GM12891 (cell line): ENCODE measurements at regions not wholly inside any gene's neighbourhood (a gene's known extent, or its start where the extent isn't known, plus 50 kb on each side); places are given as distances from the start of the nearest gene placed in this dataset.

Source experiments
- POLR2A ChIP-seq: IDR thresholded peaks from 2 replicates; pipeline ENCODE4 v1.6.1; 2011; ENCODE audit warnings: low read depth, low read length, control low read depth
- POU2F2 ChIP-seq: IDR thresholded peaks from 2 replicates; pipeline ENCODE4 v1.6.1; 2011; ENCODE audit warnings: low read depth, mild to moderate bottlenecking, control low read depth, low read length, moderate library complexity

GRCh38 chr5:111676926-111677415 is 80.0 kb downstream of the NREP start:
- no peak for TF ChIP-seq POU2F2
- TF ChIP-seq POLR2A, result no peak
